B cell (primary cell): ENCODE measurements at regions not wholly inside any gene's neighbourhood (a gene's known extent, or its start where the extent isn't known, plus 50 kb on each side); places are given as distances from the start of the nearest gene placed in this dataset.

Experiments used
- ATAC-seq: fragments of 200-7000 bp; cut with Tn5 transposase; one replicate; pipeline ENCODE4 v1.10.0; 2021; ENCODE audit warnings: low read depth, mild to moderate bottlenecking, moderate number of reproducible peaks, moderate library complexity
- CTCF ChIA-PET: fragments of 350-600 bp; sonication (Branson Sonifier 250); formaldehyde crosslinking; loops from one replicate; lab custom pipeline; 2021; ENCODE audit warnings: antibody characterized with exemption, inconsistent platforms; lab: Charles Lee
- POLR2A ChIA-PET: fragments of 350-600 bp; sonication (Branson Sonifier 250); formaldehyde crosslinking; loops from one replicate; lab custom pipeline; 2021; ENCODE audit warnings: antibody characterized with exemption; lab: Charles Lee
- DNase-seq: peaks from one replicate; pipeline ENCODE4 v3.0.0; 2013
- H2AFZ ChIP-seq: 2 replicates; pipeline ENCODE4 v1.6.1; 2012; ENCODE audit warnings: mild to moderate bottlenecking, low read depth, low read length; ENCODE audit not compliant: insufficient read depth, poor library complexity, severe bottlenecking
- H3K27ac ChIP-seq, 2 donors: 1 replicate in 1 of 2; 2 replicates in 1 of 2; pipeline ENCODE4 v1.5.1; 2012 to 2013; ENCODE audit warnings: low read length in 2 of 2, mild to moderate bottlenecking in 2 of 2, moderate library complexity in 1 of 2
- H3K27me3 ChIP-seq, 4 experiments: fragments of 200-600 bp in 1 of 4; sonication (generic) in 1 of 4; replicated peaks in 1 of 4; 1 replicate in 2 of 4; 2 replicates in 2 of 4; pipeline versions ENCODE4 v1.6.1 to v1.7.0; 2013 to 2016; ENCODE audit warnings: low read length in 3 of 4, mild to moderate bottlenecking in 2 of 4, mixed read lengths in 1 of 4, moderate library complexity in 1 of 4; ENCODE audit not compliant: insufficient read depth in 4 of 4, control insufficient read depth in 3 of 4; ENCODE audit errors: control extremely low read depth in 1 of 4
- H3K36me3 ChIP-seq, 2 experiments: replicated peaks in 1 of 2; 1 replicate in 1 of 2; 2 replicates in 1 of 2; pipeline versions ENCODE4 v1.6.1 to v1.7.1; 2013; ENCODE audit warnings: low read length in 1 of 2; ENCODE audit not compliant: insufficient read depth in 2 of 2, control insufficient read depth in 1 of 2; ENCODE audit errors: control extremely low read depth in 1 of 2, extremely low read depth in 1 of 2
- H3K4me1 ChIP-seq, 2 donors: fragments of 200-600 bp in 1 of 2; sonication (generic) in 1 of 2; 1 replicate in 1 of 2; 2 replicates in 1 of 2; pipeline versions ENCODE4 v1.5.1 to v1.6.1; 2013 to 2017; ENCODE audit warnings: low read length in 2 of 2; ENCODE audit not compliant: control insufficient read depth in 2 of 2, insufficient read depth in 2 of 2
- H3K4me2 ChIP-seq: replicated peaks from 2 replicates; pipeline ENCODE3; 2012; ENCODE audit warnings: mild to moderate bottlenecking, low read depth, low read length; ENCODE audit not compliant: poor library complexity, severe bottlenecking
- H3K4me3 ChIP-seq, 5 experiments: fragments of 200-600 bp in 1 of 5; sonication (generic) in 1 of 5; 1 replicate in 3 of 5; 2 replicates in 2 of 5; pipeline versions ENCODE4 v1.5.1 to v1.7.0; 2011 to 2016; ENCODE audit warnings: low read length in 4 of 5, mild to moderate bottlenecking in 4 of 5, low read depth in 2 of 5, control low read depth in 1 of 5, moderate library complexity in 1 of 5; ENCODE audit not compliant: insufficient read depth in 1 of 5; ENCODE audit errors: control extremely low read depth in 1 of 5, extremely low read depth in 1 of 5
- H3K79me2 ChIP-seq: fragments of 200-600 bp; sonication (generic); one replicate; pipeline ENCODE4 v1.6.0; 2016; ENCODE audit warnings: low read length; ENCODE audit not compliant: control insufficient read depth, insufficient read depth
- H3K9ac ChIP-seq: fragments of 200-600 bp; sonication (generic); 2 replicates; pipeline ENCODE4 v1.6.1; 2017; ENCODE audit warnings: mild to moderate bottlenecking, low read length, moderate library complexity
- H3K9me3 ChIP-seq, 3 donors: one replicate each; pipeline versions ENCODE4 v1.6.1 to v1.7.1; 2013; ENCODE audit warnings: low read length in 2 of 3; ENCODE audit not compliant: control insufficient read depth in 2 of 3, insufficient read depth in 1 of 3; ENCODE audit errors: control extremely low read depth in 1 of 3
- H4K20me1 ChIP-seq: 2 replicates; pipeline ENCODE4 v1.6.0; 2012; ENCODE audit warnings: mild to moderate bottlenecking, low read length; ENCODE audit not compliant: insufficient read depth, control insufficient read depth, poor library complexity, severe bottlenecking
- H3K27ac Mint-ChIP-seq: one replicate; pipeline ENCODE4 v1.8.0; 2021; ENCODE audit warnings: mixed read lengths
- H3K27me3 Mint-ChIP-seq: one replicate; pipeline ENCODE4 v1.8.0; 2021; ENCODE audit warnings: mixed read lengths
- H3K4me1 Mint-ChIP-seq: one replicate; pipeline ENCODE4 v1.8.0; 2021; ENCODE audit warnings: mixed read lengths
- H3K4me3 Mint-ChIP-seq: one replicate; pipeline ENCODE4 v1.8.0; 2021; ENCODE audit warnings: mixed read lengths
- H3K9me3 Mint-ChIP-seq: one replicate; pipeline ENCODE4 v1.8.0; 2022; ENCODE audit warnings: mixed read lengths; ENCODE audit not compliant: insufficient read depth
- EZH2 ChIP-seq: IDR thresholded peaks from 2 replicates; pipeline ENCODE4 v1.6.1; 2012; ENCODE audit warnings: borderline replicate concordance, low read depth, mild to moderate bottlenecking, moderate library complexity, low read length; ENCODE audit not compliant: insufficient read depth, poor library complexity, severe bottlenecking
- WGBS: methylation state at CpG from one replicate; pipeline ENCODE4 v1.1.5; 2013; ENCODE audit warnings: missing lambda C conversion rate; ENCODE audit not compliant: insufficient coverage; 5-methylcytosine and 5-hydroxymethylcytosine counted together
- intact Hi-C: fragments of 100-400 bp; cut with micrococcal nuclease; formaldehyde crosslinking; loops from one replicate; pipeline ENCODE4 v1.10.0; 2022
- TF ChIP-seq, protein P1 (sequence below): fragments of 200-600 bp; IDR thresholded peaks from one replicate; pipeline ENCODE4 v1.8.0; 2022; ENCODE audit warnings: antibody characterized with exemption, mild to moderate bottlenecking

GRCh38 chr14:73800970-73801515 lies 50.6 kb upstream of the PTGR2 start:
- ChIA-PET POLR2A (no interaction called here), CTCF (no interaction called here)
- DNase-seq = no peak
- Histone ChIP-seq H3K4me2 (no peak overlapping the region), H3K9me3 (no peaks in the 10 kb centered on the region), H3K79me2 (no peaks in the 10 kb centered on the region), H4K20me1 (no peaks in the 10 kb centered on the region), H3K27ac (no peak overlapping the region), H3K4me1 (no peaks in the 10 kb centered on the region), H2AFZ (no peak overlapping the region), H3K36me3 (no peaks in the 10 kb centered on the region), H3K27me3 (no peaks in the 10 kb centered on the region), H3K9ac (no peak overlapping the region), H3K4me3 (no peak overlapping the region)
- H3K4me3 Mint-ChIP-seq = no peak overlapping the region
- no peak for TF ChIP-seq EZH2
- TF ChIP-seq, protein P1, sequence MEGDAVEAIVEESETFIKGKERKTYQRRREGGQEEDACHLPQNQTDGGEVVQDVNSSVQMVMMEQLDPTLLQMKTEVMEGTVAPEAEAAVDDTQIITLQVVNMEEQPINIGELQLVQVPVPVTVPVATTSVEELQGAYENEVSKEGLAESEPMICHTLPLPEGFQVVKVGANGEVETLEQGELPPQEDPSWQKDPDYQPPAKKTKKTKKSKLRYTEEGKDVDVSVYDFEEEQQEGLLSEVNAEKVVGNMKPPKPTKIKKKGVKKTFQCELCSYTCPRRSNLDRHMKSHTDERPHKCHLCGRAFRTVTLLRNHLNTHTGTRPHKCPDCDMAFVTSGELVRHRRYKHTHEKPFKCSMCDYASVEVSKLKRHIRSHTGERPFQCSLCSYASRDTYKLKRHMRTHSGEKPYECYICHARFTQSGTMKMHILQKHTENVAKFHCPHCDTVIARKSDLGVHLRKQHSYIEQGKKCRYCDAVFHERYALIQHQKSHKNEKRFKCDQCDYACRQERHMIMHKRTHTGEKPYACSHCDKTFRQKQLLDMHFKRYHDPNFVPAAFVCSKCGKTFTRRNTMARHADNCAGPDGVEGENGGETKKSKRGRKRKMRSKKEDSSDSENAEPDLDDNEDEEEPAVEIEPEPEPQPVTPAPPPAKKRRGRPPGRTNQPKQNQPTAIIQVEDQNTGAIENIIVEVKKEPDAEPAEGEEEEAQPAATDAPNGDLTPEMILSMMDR = no peak
- 95% methylated on average over 5 of the region's 7 CpGs for whole genome bisulfite sequencing
- H3K27ac Mint-ChIP-seq = no peak overlapping the region
- intact Hi-C loops = no loop called here
- no peaks in the 10 kb centered on the region for H3K27me3 Mint-ChIP-seq
- no peaks in the 10 kb centered on the region for H3K4me1 Mint-ChIP-seq
- no peak for ATAC-seq
- no peaks in the 10 kb centered on the region for H3K9me3 Mint-ChIP-seq

DNA sequence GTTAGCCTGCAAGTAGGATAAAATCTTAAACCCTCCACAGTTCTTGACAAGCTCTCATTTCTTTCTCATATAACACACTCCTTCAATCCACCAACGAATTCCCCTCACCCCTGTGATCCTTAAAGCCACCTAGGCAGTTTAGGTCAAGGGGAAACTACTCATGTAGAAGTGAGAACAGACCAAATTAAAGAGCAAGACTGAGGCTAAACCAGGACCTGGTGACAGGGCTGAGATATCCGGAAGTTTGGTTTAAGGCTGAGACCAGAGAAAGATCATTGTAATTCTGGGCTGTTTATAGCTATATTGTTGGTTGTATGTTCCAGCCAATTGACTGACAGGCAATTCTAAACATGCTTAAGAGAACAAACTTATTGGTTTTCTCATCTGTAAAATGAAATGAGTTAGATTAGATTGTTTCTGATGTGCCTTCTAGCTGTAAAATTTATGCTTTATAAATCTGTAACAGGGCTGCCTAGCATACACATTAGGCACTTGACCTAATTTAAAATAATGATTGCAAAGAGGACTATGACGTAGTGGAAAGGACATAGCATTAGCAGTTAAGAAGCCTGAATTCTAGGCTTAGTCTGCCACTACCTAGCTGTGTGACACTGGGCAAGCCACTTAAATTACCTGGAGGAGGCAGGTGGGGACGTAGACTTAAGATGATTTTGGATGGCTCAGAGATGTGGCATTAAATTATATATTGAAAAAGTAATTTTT lies 53.9 kb upstream of the PTGR2 start:
- Histone ChIP-seq H3K4me3 (no peak overlapping the region), H3K27ac (no peak overlapping the region), H3K4me2 (no peak overlapping the region), H2AFZ (no peak overlapping the region), H3K36me3 (no peaks in the 10 kb centered on the region), H3K27me3 (no peaks in the 10 kb centered on the region), H3K4me1 (no peaks in the 10 kb centered on the region), H3K9me3 (no peaks in the 10 kb centered on the region), H4K20me1 (no peaks in the 10 kb centered on the region), H3K9ac (no peak overlapping the region), H3K79me2 (peaks cover under 1% of the 10 kb centered on the region)
- TF ChIP-seq, protein P1 = no peak
- TF ChIP-seq EZH2 = no peak
- CTCF ChIA-PET = interaction anchor here (0.6 to 1.8 kb wide), 6 partner anchors 9 to 79 kb away, joined by 3 to 6 read pairs (median 3); no protein-coding TSS in a partner anchor
- Mint-ChIP-seq H3K27me3 (no peaks in the 10 kb centered on the region), H3K27ac (no peak overlapping the region), H3K4me3 (no peak overlapping the region), H3K9me3 (no peaks in the 10 kb centered on the region), H3K4me1 (no peaks in the 10 kb centered on the region)
- intact Hi-C loops = no loop called here
- DNase-seq = no peak
- POLR2A ChIA-PET = interaction anchor here (0.7 to 0.9 kb wide), 2 partner anchors 38 to 63 kb away, joined by 5 read pairs; a partner anchor contains a TSS
- 94% methylated on average over 2 of the region's 4 CpGs for WGBS
- ATAC-seq = no peak
